ENCODE measurements at regions not wholly inside any gene's neighbourhood (a gene's known extent, or its start where the extent isn't known, plus 50 kb on each side); places are given as distances from the start of the nearest gene placed in this dataset. TPM values are rescaled to one million over a fixed set of nuclear protein-coding genes. Genes with fewer than 3 reads are reported as not detected.

- WGBS, 2 donors: 73 to 83% methylated on average over 3 of the region's 3 CpGs
- Histone ChIP-seq H3K4me1 (no peaks in the 10 kb centered on the region), H3K4me3 (no peak overlapping the region), H3K27me3 (no peaks in the 10 kb centered on the region), H3K27ac (no peak overlapping the region), H3K9me3 (no peaks in the 10 kb centered on the region), H3K36me3 (replicated peaks in 1 of 2; ENCODE audit: insufficient read depth in 1 of 2, low read depth in 2 of 2) (no peaks in the 10 kb centered on the region)
- no peak for ATAC-seq
- TF ChIP-seq CTCF (IDR thresholded peaks at IDR 0.05) (no peak), POLR2A (IDR thresholded peaks at IDR 0.05) (no peak)
- intact Hi-C loops (cut with DNase I): no loop called here
- no peak for DNase-seq
These were observed 52.1 kb upstream of the COPS8 start for GRCh38 chr2:237033536-237034060.

DNA sequence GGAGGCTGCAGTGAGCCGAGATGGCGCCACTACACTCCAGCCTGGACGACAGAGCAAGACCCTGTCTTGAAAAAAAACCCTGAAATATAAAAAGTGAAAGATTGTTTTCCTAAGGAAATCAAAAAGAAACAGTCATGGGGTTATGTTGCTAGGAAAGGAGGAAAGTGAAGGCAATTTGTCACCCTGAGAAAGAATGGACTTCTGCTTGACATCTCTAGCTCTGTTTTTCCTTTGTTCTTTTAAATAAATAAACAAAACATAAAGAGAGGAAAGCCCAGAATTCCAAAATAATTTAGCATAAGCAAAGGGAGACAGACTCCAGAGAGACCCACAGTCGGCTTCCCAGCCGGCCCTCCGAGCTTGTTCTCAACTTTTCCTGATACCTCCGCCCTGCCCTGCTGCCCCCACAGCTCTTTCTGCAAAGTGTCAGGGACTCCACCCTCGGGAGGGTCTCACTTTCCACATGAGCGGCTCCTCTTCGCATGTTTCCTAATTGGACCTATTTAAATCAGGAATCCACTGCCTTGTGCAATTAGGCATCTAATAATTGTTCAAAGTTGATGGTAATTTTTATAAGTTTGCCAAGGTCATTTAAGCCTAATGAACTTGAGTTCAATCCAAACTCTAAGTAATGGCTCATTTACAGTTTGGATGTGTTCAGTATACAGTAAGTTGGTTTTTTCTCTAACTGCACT is 49.8 kb upstream of the COPS8 start:
- Histone ChIP-seq H3K4me3 (no peak overlapping the region), H3K9me3 (no peaks in the 10 kb centered on the region), H3K36me3 (replicated peaks in 1 of 2; ENCODE audit: insufficient read depth in 1 of 2, low read depth in 2 of 2) (no peaks in the 10 kb centered on the region), H3K27me3 (no peaks in the 10 kb centered on the region), H3K27ac (no peak overlapping the region), H3K4me1 (no peaks in the 10 kb centered on the region)
- DNase-seq (no peak), ATAC-seq (no peak)
- intact Hi-C loops (cut with DNase I): no loop called here
- no peak for TF ChIP-seq CTCF (IDR thresholded peaks at IDR 0.05)
- no peak for TF ChIP-seq POLR2A (IDR thresholded peaks at IDR 0.05)
- WGBS, 2 donors: 89% methylated on average over 10 of the region's 10 CpGs

Small RNA genes in the stretch of these regions (small RNA-seq; reads per million reads assigned to genes)
- not detected for gene RNU6-1051P

All from body of pancreas (tissue), 4 donors.